ENCODE measurements at regions not wholly inside any gene's neighbourhood (a gene's known extent, or its start where the extent isn't known, plus 50 kb on each side); places are given as distances from the start of the nearest gene placed in this dataset.

DNA sequence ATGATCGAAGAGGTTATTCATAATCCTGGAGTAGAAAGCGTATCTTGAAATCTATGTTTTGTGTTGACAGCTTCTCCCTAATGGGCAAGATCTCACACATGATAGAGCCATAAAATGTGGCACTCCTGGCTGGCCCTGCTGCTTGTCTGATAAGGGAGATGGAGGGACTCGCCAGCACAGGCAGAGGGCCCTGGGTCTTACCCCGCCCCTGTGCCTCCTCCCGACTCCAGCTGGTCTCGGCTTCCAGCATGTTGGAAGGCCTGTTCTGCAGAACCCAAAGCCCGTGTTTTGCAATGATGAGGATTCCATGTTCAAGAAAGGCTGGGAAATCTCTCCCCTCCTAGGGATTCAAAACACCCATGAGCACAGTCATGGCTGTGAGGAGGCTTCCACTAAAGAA is 106.7 kb upstream of the SDK2 start:
- in situ Hi-C loops (cut with HindIII; ENCODE audit: low pct_unique_long_range_greater_than_20kb, low sequenced_read_pairs) (no loop called here), intact Hi-C loops (cut with micrococcal nuclease; ENCODE audit: unreplicated experiment) (no loop called here)
- ATAC-seq (no peak), DNase-seq (ENCODE audit: low read depth, low spot score) (no peak)
- Histone ChIP-seq H3K27ac (ENCODE audit: low read length) (no peak overlapping the region), H3K4me3 (ENCODE audit: low read depth in 2 of 2, low read length in 2 of 2) (no peak overlapping the region), H3K27me3 (ENCODE audit: control insufficient read depth, insufficient read depth, low read length) (peaks cover 8% of the 10 kb centered on the region; the same call in 1 of the 2 replicates), H3K36me3 (ENCODE audit: control insufficient read depth, insufficient read depth, low read length) (no peaks in the 10 kb centered on the region), H3K4me1 (ENCODE audit: control insufficient read depth, insufficient read depth, low read length) (no peaks in the 10 kb centered on the region), H3K9me3 (ENCODE audit: control insufficient read depth, insufficient read depth, low read depth, low read length) (no peaks in the 10 kb centered on the region)
- TF ChIP-seq, protein P1, sequence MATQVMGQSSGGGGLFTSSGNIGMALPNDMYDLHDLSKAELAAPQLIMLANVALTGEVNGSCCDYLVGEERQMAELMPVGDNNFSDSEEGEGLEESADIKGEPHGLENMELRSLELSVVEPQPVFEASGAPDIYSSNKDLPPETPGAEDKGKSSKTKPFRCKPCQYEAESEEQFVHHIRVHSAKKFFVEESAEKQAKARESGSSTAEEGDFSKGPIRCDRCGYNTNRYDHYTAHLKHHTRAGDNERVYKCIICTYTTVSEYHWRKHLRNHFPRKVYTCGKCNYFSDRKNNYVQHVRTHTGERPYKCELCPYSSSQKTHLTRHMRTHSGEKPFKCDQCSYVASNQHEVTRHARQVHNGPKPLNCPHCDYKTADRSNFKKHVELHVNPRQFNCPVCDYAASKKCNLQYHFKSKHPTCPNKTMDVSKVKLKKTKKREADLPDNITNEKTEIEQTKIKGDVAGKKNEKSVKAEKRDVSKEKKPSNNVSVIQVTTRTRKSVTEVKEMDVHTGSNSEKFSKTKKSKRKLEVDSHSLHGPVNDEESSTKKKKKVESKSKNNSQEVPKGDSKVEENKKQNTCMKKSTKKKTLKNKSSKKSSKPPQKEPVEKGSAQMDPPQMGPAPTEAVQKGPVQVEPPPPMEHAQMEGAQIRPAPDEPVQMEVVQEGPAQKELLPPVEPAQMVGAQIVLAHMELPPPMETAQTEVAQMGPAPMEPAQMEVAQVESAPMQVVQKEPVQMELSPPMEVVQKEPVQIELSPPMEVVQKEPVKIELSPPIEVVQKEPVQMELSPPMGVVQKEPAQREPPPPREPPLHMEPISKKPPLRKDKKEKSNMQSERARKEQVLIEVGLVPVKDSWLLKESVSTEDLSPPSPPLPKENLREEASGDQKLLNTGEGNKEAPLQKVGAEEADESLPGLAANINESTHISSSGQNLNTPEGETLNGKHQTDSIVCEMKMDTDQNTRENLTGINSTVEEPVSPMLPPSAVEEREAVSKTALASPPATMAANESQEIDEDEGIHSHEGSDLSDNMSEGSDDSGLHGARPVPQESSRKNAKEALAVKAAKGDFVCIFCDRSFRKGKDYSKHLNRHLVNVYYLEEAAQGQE (IDR thresholded peaks at IDR 0.05; ENCODE audit: insufficient read depth in 1 of 2, low read depth in 2 of 2, low read length in 1 of 2) = no peak
- TF ChIP-seq CTCF (IDR thresholded peaks at IDR 0.05) = no peak
- TF ChIP-seq TCF7L2 (IDR thresholded peaks at IDR 0.05; ENCODE audit: low read depth, low read length) = no peak
- no peak for TF ChIP-seq SIN3A (IDR thresholded peaks at IDR 0.05; ENCODE audit: borderline replicate concordance, insufficient read depth, low read depth, low read length)
- TF ChIP-seq POLR2AphosphoS5 (IDR thresholded peaks at IDR 0.05; ENCODE audit: low read depth, low read length) = no peak
- CTCF ChIA-PET = no interaction called here
- POLR2A ChIA-PET = no interaction called here
- BruUV-seq (replicated peaks) = no TSS peak

GRCh38 chr17:73753751-73754496 is 109.7 kb upstream of the SDK2 start:
- no peak for ATAC-seq
- peaks cover 7% of the 10 kb centered on the region; the same call in 1 of the 2 replicates for H3K27me3 ChIP-seq (ENCODE audit: control insufficient read depth, insufficient read depth, low read length)
- no peak overlapping the region for H3K4me3 ChIP-seq (ENCODE audit: low read depth in 2 of 2, low read length in 2 of 2)
- ChIA-PET POLR2A (no interaction called here), CTCF (no interaction called here)
- no peak overlapping the region for H3K27ac ChIP-seq (ENCODE audit: low read length)
- no TSS peak for BruUV-seq (replicated peaks)
- intact Hi-C loops (cut with micrococcal nuclease; ENCODE audit: unreplicated experiment) (no loop called here), in situ Hi-C loops (cut with HindIII; ENCODE audit: low pct_unique_long_range_greater_than_20kb, low sequenced_read_pairs) (no loop called here)
- DNase-seq (ENCODE audit: low read depth, low spot score) = no peak
- no peaks in the 10 kb centered on the region for H3K36me3 ChIP-seq (ENCODE audit: control insufficient read depth, insufficient read depth, low read length)
- no peaks in the 10 kb centered on the region for H3K9me3 ChIP-seq (ENCODE audit: control insufficient read depth, insufficient read depth, low read depth, low read length)
- no peaks in the 10 kb centered on the region for H3K4me1 ChIP-seq (ENCODE audit: control insufficient read depth, insufficient read depth, low read length)
- no peak for TF ChIP-seq SIN3A (IDR thresholded peaks at IDR 0.05; ENCODE audit: borderline replicate concordance, insufficient read depth, low read depth, low read length)
- no peak for TF ChIP-seq TCF7L2 (IDR thresholded peaks at IDR 0.05; ENCODE audit: low read depth, low read length)
- TF ChIP-seq CTCF (IDR thresholded peaks at IDR 0.05) = no peak
- TF ChIP-seq, protein P1 (IDR thresholded peaks at IDR 0.05; ENCODE audit: insufficient read depth in 1 of 2, low read depth in 2 of 2, low read length in 1 of 2) = no peak
- TF ChIP-seq POLR2AphosphoS5 (IDR thresholded peaks at IDR 0.05; ENCODE audit: low read depth, low read length) = no peak

All from Panc1 (cell line).